Fibroblast of skin of left biceps (primary cell): ENCODE measurements at regions not wholly inside any gene's neighbourhood (a gene's known extent, or its start where the extent isn't known, plus 50 kb on each side); places are given as distances from the start of the nearest gene placed in this dataset.
A peak's percentile ranks its signal among the peaks of the same experiment; 100 is the strongest.

Experiments used
- DNase-seq, 2 experiments: peaks; one replicate each; pipeline ENCODE4 v3.0.0-alpha.2; 2013; ENCODE audit warnings: low read depth in 2 of 2

DNA sequence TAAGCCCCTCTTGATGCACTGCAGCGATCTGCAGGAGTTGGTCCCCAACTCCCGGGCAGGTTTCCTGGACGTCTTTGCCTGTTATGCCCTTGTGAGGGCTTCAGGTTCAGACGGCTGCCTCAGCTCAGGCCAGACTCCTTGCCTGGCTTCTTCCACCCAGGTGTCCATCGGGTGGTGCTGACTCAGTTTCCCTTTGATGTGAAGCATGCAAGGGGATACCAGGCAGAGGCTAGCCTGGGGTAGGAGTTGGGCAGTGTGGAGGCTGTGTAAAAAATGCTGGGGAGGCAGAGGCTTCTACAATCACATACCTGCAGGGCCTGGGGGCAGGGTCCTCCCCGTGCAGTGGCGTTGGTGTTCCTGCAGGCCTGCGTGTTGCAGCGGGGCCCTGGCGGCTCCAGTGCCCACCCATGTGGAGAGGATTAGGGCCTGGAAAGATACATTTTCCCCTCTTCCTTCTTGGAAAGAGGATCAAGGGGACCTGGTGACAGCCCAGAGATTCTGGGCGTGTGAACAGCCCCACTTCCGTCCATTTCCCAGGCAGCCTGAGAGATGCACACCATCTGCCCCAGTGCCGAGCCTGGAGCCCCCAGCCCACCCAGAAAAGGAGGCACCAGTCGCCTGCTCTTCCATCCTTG, 338.3 kb downstream of the DYSF start:
- DNase-seq: no peak

DNA sequence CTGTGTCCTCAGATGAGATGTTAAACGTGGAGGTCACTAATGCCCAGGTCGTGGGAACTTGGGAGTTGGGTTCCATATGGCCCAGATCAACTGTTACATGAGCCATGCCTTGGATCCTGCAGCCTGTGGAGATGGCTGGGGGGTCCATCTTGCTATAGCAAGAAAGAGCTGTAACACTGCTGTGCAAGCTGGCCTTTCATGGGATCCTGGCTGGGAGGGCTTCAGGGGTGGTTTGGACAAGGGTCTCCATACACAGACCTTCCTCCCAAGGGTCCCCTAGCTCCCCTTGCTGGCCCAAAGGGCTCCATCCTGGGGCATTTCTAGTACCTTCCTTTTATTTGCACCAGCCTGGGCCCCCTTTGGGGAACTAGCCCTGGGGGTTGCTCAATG, 337.7 kb downstream of the DYSF start:
- no peak for DNase-seq

GRCh38 chr2:71790226-71791060, 337.1 kb downstream of the DYSF start:
- DNase-seq: no peak

DNA sequence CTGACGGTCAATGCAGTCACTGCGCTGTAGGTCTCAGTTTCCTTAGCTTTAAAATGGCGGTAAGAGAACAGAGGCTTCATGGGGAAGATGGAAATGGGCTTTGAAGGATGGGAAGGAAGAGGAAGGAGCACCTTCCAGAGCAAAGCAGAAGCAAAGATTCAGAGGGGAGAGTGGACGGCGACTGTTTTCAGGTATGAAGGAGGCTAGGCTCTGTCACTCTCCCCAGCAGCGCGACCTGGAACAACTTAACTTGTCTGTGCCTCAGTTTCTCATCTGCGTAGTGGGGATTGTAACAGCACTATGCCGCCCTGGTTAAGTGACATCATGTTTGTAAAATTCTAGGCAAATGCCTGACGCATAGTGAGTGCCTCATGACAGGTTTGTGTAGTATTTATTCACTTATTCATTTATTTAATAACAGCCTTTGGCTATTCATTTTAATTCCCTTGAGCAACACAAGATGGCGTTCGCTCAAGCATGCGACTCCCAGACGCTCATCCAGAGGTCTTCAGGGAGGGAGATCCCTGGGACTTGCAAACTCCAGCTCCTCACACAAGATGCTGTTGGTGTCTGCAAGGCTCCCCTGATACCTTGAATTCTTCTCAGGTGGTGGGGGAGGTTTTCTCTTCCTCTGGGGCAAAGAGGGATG, 336.3 kb downstream of the DYSF start:
- DNase-seq: no peak

DNA sequence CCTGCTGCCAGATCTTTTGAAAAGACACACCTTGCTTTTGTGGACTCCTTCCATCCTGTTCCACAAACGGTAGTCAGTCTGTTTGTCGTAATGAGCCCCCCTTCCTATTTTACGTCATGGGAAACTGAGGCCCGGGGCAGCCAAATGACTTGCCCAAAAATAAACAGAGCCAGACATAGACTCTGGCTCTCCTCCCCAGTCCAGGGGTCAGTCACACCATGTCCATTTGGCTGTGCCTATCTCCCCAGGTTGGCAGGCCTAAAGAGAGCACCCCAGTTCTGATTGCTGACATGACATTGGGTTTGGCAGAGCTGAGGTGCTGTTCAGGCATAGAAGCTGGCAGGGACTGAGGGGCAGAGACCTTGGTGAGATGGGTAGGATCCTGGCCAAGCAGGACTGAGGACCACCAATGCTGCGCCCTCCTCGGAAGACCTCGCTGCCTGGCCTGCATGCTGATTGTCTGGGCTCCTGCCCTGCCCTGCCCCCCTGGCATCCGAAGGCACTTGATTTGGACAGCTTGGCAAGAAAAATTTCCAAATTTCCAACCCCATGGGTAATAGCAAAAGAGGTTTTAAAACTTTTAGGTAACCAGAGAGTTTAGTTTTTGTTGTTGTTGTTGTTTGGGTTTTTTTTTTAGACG, 335.4 kb downstream of the DYSF start:
- DNase-seq: no peak

- peak; percentile 76 to 79 for DNase-seq
These were observed 334.8 kb downstream of the DYSF start for GRCh38 chr2:71788186-71788525.

GRCh38 chr2:71787476-71788185, 334.3 kb downstream of the DYSF start:
- DNase-seq: no peak

GRCh38 chr2:71787108-71787415, 333.7 kb downstream of the DYSF start:
- DNase-seq: no peak

GRCh38 chr2:71786291-71787107, 333.1 kb downstream of the DYSF start:
- DNase-seq: no peak

DNA sequence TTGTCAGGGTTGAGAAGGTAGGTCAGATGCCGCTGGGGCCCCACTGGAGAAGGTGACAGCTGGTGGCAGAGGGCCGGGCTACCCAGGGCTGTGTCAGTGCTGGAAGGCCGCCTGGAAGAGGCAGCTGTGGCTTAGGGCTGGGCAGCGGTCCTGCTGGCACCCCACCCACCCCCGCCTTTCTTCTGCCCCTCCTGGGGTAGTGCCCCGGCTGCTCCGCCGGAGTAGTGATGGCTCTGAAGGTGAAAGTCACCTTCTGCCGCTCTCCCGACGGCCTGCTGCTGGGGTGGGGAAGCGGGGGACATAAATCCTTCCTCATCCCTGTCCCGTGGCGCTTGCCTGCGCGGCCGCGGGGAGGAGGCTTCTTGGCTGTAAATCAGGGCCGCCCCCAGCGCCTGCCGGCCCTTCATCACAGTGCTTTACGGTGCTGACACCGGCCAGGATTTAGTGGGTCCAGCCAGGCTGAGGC, 332.2 kb downstream of the DYSF start:
- no peak for DNase-seq

DNA sequence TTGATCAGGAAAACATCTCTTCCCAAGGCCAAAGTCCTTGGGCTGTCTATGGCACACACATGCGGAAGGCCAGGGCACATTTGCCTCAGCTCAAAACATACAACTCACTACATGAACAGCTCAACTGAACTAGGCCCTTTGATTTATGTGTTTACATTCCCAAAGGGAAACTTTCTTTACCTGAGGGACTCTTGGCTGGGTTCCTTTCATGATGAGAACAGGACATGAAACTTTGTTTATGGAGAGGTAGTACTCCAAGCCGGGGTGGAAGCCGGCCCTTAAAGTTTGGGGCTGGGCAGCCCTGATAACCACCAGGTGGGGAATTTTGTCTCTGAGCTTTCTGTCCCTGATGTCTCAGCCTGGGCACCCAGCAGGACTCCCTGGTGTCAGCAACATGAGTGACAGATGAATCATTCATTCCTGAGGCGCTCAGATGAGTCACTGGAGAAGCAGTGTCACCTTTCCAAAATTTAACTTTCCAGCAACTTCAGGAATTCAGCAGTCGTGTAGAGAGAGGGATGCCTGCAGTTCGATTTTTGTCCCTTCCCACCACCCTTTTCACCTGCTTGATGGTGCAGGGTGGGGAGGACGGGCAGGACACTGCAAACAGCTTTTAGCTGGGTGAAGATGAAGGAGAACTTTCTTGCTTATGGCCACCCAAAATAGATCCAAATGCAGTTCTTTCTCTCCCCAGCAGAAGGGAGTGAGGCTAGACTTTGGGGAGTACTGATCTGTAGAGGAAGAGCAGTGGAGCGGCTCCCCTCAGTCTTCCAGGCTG, 331.6 kb downstream of the DYSF start:
- no peak for DNase-seq

DNA sequence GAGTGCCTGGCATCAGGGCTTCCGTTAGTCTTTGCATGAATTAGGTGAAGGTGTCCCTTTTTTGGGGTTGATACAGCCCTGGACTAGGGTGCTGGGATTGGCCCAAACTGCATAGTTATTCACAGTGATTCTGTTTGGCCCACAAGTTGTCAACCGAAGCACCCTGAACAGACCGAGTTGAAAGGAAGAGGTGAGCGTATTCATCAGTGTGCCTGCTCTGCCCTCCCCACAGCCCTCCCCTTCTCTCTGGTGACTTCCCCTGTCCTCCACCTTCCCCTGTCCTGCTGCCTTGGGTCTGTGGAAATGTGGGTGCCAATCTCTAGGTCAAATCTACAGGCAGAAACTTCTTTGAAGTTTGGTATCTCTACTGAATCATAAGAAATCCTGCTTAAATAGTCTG, 330.5 kb downstream of the DYSF start:
- no peak for DNase-seq

DNA sequence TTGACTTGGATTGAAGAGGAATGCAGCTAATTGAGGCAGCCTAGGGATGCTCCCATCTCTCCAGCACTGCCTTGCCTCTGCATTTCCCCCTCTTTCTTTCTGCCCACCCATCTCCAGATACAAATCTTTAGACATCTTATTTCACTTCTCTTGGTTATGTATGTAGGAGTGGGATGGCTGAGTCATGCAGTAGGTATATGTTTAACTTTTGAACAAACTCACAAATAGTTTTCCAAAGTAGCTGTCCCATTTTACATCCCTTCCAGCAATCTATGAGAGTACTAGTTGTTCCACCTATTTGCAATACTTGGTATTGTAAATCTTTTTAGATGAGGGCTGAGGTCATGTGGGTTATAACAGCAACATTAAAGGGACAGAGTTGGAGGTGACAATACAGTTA, 329.9 kb downstream of the DYSF start:
- DNase-seq: no peak

DNA sequence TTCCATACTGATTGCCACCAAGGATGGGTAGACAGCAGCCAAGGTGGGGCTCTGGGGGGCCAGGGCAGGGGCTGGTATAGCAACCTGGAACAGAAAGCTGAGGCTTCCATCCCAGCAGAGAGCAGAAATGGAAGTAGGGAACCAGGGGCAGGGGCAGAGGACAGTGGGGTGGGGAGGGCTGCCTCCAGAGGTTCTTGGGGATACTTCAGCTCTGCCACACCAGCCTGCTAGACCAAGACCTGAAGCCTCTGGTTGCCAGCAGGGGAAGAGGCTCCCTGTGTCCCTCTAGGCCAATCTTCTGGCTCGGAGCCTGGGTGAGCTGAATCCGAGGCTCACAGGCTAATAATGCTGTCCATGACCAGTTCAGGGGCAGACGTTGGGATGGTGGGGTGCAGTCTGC, 329.0 kb downstream of the DYSF start:
- DNase-seq: no peak

- no peak for DNase-seq
These were observed 328.4 kb downstream of the DYSF start for GRCh38 chr2:71781695-71782228.

GRCh38 chr2:71780162-71780561, 326.8 kb downstream of the DYSF start:
- no peak for DNase-seq

- no peak for DNase-seq
These were observed 326.4 kb downstream of the DYSF start for GRCh38 chr2:71779774-71780105.

DNA sequence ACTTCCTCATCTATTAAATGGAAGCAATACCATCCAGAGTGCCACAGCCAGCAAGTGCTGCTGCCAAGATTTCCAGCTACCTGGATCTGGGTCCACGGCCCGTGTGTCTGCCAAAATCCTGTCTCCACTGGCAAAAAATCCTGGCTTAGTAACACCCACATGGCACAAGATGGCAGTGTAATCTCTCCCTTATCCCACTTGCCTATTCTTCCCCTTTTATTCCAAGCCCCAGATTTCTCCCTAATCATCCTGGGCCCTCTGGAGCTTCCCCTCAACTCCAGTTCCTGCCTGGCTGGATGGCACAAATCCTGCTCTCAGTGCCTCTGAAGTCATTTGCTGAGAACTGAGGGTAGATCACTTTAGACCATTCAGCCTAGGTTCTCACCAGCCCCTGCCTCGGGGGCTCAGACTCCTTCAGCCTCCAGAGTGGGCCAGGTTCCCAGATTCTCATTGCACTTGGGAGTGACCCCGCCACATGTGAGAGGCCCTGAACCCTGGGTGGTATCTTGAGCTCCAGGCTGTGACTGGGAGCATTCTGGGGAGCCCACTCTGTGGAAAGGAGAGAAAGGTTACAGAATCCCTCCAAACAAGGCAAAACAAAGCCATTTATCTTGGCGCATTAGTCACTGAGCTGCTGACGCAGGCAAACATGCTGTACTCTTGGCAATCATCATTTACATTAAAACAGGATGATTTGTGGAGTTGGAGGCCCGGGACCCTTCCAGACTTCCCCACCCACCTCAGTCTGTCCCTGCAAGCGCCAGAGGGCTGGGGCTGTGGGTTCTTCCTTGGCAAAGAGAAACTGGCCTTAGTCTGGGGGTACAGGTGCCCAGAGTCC, 325.8 kb downstream of the DYSF start:
- DNase-seq: peak in 1 of 2 experiments; percentile 60

DNA sequence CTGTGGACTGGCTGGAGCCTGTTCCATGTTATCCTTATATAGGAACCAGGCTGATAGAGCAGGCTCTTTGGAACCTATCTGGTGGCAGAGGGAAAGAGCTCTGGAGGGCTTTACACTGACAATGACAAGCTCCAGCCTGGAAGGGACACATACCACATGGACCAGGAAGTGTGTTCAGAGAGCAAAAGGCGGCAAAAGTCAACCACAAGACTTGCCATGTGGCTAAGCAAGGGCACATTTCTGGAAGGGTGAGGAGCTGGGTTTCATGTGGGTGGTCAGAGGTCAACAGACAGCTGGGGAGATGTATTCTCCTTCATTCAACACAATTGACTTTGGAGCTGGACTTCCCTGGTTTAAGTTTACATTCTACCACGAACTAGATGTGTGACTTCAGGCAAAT, 325.2 kb downstream of the DYSF start:
- DNase-seq: no peak
